ENCODE measurements at regions not wholly inside any gene's neighbourhood (a gene's known extent, or its start where the extent isn't known, plus 50 kb on each side); places are given as distances from the start of the nearest gene placed in this dataset.
A peak's percentile ranks its signal among the peaks of the same experiment; 100 is the strongest.

DNA sequence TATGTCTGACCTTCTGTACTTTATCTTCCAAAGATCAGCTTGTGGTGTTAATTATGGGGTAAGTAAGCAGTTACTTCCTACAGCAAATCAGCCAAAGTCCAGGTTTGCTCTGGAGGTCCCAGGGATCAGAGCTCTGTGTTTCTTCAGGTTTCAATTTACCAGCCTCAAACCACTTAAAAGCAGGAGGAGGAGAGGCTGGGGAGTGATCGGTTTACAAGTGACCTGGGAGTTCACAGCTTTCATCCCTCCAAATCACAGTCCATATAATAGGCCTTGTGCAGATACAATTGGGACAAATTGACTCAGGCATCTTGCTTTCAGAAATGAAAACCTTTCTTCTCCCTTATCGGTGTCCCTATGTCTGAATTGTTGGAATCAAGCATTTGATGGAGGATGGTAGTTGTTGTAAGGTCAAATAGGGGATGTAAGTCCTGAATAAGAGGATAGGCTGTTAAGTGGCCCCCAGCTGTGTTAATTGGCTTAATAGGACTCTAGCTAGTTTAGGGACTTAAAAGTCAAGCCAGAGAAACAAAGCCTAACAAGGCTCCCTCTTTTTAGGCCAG lies 188.0 kb upstream of the NT5C1B start (continued):
- TF ChIP-seq, protein P1, sequence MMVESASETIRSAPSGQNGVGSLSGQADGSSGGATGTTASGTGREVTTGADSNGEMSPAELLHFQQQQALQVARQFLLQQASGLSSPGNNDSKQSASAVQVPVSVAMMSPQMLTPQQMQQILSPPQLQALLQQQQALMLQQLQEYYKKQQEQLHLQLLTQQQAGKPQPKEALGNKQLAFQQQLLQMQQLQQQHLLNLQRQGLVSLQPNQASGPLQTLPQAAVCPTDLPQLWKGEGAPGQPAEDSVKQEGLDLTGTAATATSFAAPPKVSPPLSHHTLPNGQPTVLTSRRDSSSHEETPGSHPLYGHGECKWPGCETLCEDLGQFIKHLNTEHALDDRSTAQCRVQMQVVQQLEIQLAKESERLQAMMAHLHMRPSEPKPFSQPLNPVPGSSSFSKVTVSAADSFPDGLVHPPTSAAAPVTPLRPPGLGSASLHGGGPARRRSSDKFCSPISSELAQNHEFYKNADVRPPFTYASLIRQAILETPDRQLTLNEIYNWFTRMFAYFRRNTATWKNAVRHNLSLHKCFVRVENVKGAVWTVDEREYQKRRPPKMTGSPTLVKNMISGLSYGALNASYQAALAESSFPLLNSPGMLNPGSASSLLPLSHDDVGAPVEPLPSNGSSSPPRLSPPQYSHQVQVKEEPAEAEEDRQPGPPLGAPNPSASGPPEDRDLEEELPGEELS (CRISPR knock-in tag; IDR thresholded peaks at IDR 0.05): peak; percentile 90
- TF ChIP-seq, protein P2, sequence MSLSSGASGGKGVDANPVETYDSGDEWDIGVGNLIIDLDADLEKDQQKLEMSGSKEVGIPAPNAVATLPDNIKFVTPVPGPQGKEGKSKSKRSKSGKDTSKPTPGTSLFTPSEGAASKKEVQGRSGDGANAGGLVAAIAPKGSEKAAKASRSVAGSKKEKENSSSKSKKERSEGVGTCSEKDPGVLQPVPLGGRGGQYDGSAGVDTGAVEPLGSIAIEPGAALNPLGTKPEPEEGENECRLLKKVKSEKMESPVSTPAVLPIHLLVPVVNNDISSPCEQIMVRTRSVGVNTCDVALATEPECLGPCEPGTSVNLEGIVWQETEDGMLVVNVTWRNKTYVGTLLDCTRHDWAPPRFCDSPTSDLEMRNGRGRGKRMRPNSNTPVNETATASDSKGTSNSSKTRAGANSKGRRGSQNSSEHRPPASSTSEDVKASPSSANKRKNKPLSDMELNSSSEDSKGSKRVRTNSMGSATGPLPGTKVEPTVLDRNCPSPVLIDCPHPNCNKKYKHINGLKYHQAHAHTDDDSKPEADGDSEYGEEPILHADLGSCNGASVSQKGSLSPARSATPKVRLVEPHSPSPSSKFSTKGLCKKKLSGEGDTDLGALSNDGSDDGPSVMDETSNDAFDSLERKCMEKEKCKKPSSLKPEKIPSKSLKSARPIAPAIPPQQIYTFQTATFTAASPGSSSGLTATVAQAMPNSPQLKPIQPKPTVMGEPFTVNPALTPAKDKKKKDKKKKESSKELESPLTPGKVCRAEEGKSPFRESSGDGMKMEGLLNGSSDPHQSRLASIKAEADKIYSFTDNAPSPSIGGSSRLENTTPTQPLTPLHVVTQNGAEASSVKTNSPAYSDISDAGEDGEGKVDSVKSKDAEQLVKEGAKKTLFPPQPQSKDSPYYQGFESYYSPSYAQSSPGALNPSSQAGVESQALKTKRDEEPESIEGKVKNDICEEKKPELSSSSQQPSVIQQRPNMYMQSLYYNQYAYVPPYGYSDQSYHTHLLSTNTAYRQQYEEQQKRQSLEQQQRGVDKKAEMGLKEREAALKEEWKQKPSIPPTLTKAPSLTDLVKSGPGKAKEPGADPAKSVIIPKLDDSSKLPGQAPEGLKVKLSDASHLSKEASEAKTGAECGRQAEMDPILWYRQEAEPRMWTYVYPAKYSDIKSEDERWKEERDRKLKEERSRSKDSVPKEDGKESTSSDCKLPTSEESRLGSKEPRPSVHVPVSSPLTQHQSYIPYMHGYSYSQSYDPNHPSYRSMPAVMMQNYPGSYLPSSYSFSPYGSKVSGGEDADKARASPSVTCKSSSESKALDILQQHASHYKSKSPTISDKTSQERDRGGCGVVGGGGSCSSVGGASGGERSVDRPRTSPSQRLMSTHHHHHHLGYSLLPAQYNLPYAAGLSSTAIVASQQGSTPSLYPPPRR (CRISPR knock-in tag; IDR thresholded peaks at IDR 0.05; ENCODE audit: borderline replicate concordance): peak; percentile 99
- peak; percentile 59 for TF ChIP-seq FOXA3 (CRISPR knock-in tag; IDR thresholded peaks at IDR 0.05)
- peak; percentile 85; the same call in 1 of the 2 replicates for TF ChIP-seq MIXL1 (CRISPR knock-in tag; IDR thresholded peaks at IDR 0.05)
- TF ChIP-seq TBX2 (CRISPR knock-in tag; IDR thresholded peaks at IDR 0.05; ENCODE audit: borderline replicate concordance): peak; percentile 94
- TF ChIP-seq, protein P3, sequence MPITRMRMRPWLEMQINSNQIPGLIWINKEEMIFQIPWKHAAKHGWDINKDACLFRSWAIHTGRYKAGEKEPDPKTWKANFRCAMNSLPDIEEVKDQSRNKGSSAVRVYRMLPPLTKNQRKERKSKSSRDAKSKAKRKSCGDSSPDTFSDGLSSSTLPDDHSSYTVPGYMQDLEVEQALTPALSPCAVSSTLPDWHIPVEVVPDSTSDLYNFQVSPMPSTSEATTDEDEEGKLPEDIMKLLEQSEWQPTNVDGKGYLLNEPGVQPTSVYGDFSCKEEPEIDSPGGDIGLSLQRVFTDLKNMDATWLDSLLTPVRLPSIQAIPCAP (CRISPR knock-in tag; IDR thresholded peaks at IDR 0.05; ENCODE audit: low read depth): no peak
- TF ChIP-seq ELF3 (CRISPR knock-in tag; IDR thresholded peaks at IDR 0.05): 0 out of 2 replicates have a peak, but pooled peaks have one; percentile 14
- peak; percentile 67 for TF ChIP-seq BCL6 (CRISPR knock-in tag; IDR thresholded peaks at IDR 0.05)
- 0 out of 2 replicates have a peak, but pooled peaks have one; percentile 55 for TF ChIP-seq SOX13 (IDR thresholded peaks at IDR 0.05)
- TF ChIP-seq SOX13 (CRISPR knock-in tag; conservative IDR thresholded peaks at IDR 0.05 in 1 of 2, IDR thresholded peaks at IDR 0.05 in 1 of 2): peak in 1 of 2 experiments; percentile 68; a peak in 2 of 4 replicates
- TF ChIP-seq DPF2 (CRISPR knock-in tag; IDR thresholded peaks at IDR 0.05; ENCODE audit: borderline replicate concordance, low read depth): no peak
- peak; percentile 93 for TF ChIP-seq NR2F2 (IDR thresholded peaks at IDR 0.05; ENCODE audit: borderline replicate concordance, low read depth)
- no peak for TF ChIP-seq SMYD3 (CRISPR knock-in tag; IDR thresholded peaks at IDR 0.05)
- TF ChIP-seq HNF4A (CRISPR knock-in tag; IDR thresholded peaks at IDR 0.05): peak; percentile 95
- TF ChIP-seq, protein P4, sequence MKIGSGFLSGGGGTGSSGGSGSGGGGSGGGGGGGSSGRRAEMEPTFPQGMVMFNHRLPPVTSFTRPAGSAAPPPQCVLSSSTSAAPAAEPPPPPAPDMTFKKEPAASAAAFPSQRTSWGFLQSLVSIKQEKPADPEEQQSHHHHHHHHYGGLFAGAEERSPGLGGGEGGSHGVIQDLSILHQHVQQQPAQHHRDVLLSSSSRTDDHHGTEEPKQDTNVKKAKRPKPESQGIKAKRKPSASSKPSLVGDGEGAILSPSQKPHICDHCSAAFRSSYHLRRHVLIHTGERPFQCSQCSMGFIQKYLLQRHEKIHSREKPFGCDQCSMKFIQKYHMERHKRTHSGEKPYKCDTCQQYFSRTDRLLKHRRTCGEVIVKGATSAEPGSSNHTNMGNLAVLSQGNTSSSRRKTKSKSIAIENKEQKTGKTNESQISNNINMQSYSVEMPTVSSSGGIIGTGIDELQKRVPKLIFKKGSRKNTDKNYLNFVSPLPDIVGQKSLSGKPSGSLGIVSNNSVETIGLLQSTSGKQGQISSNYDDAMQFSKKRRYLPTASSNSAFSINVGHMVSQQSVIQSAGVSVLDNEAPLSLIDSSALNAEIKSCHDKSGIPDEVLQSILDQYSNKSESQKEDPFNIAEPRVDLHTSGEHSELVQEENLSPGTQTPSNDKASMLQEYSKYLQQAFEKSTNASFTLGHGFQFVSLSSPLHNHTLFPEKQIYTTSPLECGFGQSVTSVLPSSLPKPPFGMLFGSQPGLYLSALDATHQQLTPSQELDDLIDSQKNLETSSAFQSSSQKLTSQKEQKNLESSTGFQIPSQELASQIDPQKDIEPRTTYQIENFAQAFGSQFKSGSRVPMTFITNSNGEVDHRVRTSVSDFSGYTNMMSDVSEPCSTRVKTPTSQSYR (CRISPR knock-in tag; IDR thresholded peaks at IDR 0.05; ENCODE audit: borderline replicate concordance): 0 out of 2 replicates have a peak, but pooled peaks have one; percentile 19
- TF ChIP-seq ZNF136 (CRISPR knock-in tag; IDR thresholded peaks at IDR 0.05; ENCODE audit: low read depth): no peak
- 0 out of 2 replicates have a peak, but pooled peaks have one; percentile 39 for TF ChIP-seq ATF1 (CRISPR knock-in tag; IDR thresholded peaks at IDR 0.05)
- TF ChIP-seq ZNF558 (CRISPR knock-in tag; IDR thresholded peaks at IDR 0.05; ENCODE audit: borderline replicate concordance): no peak
- no peak for TF ChIP-seq ZNF263 (CRISPR knock-in tag; IDR thresholded peaks at IDR 0.05)
- TF ChIP-seq CBFB (CRISPR knock-in tag; IDR thresholded peaks at IDR 0.05): peak; percentile 98
